Endothelial cell of umbilical vein (primary cell): ENCODE measurements at regions not wholly inside any gene's neighbourhood (a gene's known extent, or its start where the extent isn't known, plus 50 kb on each side); places are given as distances from the start of the nearest gene placed in this dataset.
A peak's percentile ranks its signal among the peaks of the same experiment; 100 is the strongest.

Experiments
- BruUV-seq: library from RNA; stranded (reverse); fragments of 400-500 nt; replicated peaks from 2 replicates; lab custom pipeline; 2021; lab: Mats Ljungman, UMichigan
- CTCF ChIA-PET: fragments of 300-600, 350-600 bp; sonication (Branson Sonifier 250); formaldehyde crosslinking; loops from one replicate; lab custom pipeline; 2021; ENCODE audit warnings: antibody characterized with exemption, inconsistent platforms; lab: Charles Lee
- POLR2A ChIA-PET: fragments of 300-600, 350-600 bp; sonication (Branson Sonifier 250); formaldehyde crosslinking; loops from one replicate; lab custom pipeline; 2021; ENCODE audit warnings: antibody characterized with exemption, inconsistent platforms; lab: Charles Lee
- DNase-seq: peaks from one replicate; pipeline ENCODE4 v3.0.0-alpha.2; 2011; ENCODE audit warnings: low read depth, low spot score
- FAIRE-seq: peaks from 2 replicates; lab custom pipeline; 2011; peaks lifted over from hg19 to GRCh38; lab: Jason Lieb, UNC
- H2AFZ ChIP-seq: 2 replicates; pipeline ENCODE4 v1.6.0; 2012; ENCODE audit warnings: low read depth, low read length, control low read depth, inconsistent platforms
- H3K27ac ChIP-seq: 2 replicates; pipeline ENCODE4 v1.5.1; 2011; ENCODE audit warnings: low read depth, mild to moderate bottlenecking, control low read depth, low read length, moderate library complexity; ENCODE audit not compliant: insufficient read depth
- H3K27me3 ChIP-seq, 2 experiments: 2 replicates each; pipeline versions ENCODE4 v1.6.0 to v1.6.1; 2011; ENCODE audit warnings: low read length in 2 of 2, mixed read lengths in 1 of 2; ENCODE audit not compliant: control insufficient read depth in 2 of 2, insufficient read depth in 2 of 2
- H3K36me3 ChIP-seq, 2 experiments: 2 replicates in 1 of 2; 3 replicates in 1 of 2; pipeline ENCODE4 v1.5.1; 2011; ENCODE audit warnings: low read length in 2 of 2, mild to moderate bottlenecking in 1 of 2, moderate library complexity in 1 of 2; ENCODE audit not compliant: control insufficient read depth in 2 of 2, insufficient read depth in 2 of 2; ENCODE audit errors: extremely low read depth in 1 of 2
- H3K4me1 ChIP-seq: 3 replicates; pipeline ENCODE4 v1.5.1; 2011; ENCODE audit warnings: mild to moderate bottlenecking, low read length; ENCODE audit not compliant: control insufficient read depth, insufficient read depth; ENCODE audit errors: extremely low read depth
- H3K4me2 ChIP-seq: 2 replicates; pipeline ENCODE4 v1.6.1; 2011; ENCODE audit warnings: low read length, control low read depth, mixed read lengths; ENCODE audit not compliant: insufficient read depth
- H3K4me3 ChIP-seq, 3 experiments: fragments of 200-600 bp in 1 of 3; sonication (generic), shearing (Covaris generic) in 1 of 3; replicated peaks in 1 of 3; 2 replicates each; pipeline ENCODE4 v1.5.1; 2011 to 2016; ENCODE audit warnings: control low read depth in 3 of 3, low read length in 3 of 3, mild to moderate bottlenecking in 2 of 3, inconsistent platforms in 1 of 3, low read depth in 1 of 3, moderate library complexity in 1 of 3; ENCODE audit not compliant: insufficient read depth in 1 of 3
- H3K79me2 ChIP-seq: 2 replicates; pipeline ENCODE4 v1.6.0; 2012; ENCODE audit warnings: low read length, inconsistent platforms; ENCODE audit not compliant: control insufficient read depth, insufficient read depth
- H3K9ac ChIP-seq: replicated peaks from 2 replicates; pipeline ENCODE3; 2011; ENCODE audit warnings: low read length, control low read depth; ENCODE audit not compliant: insufficient read depth; ENCODE audit errors: extremely low read depth
- H3K9me1 ChIP-seq: replicated peaks from 3 replicates; pipeline ENCODE4 v1.6.0; 2011; ENCODE audit warnings: mild to moderate bottlenecking, low read length; ENCODE audit not compliant: control insufficient read depth, insufficient read depth; ENCODE audit errors: extremely low read depth
- H3K9me3 ChIP-seq: replicated peaks from 2 replicates; pipeline ENCODE4 v1.5.1; 2012; ENCODE audit warnings: low read length, inconsistent platforms; ENCODE audit not compliant: control insufficient read depth, insufficient read depth
- H4K20me1 ChIP-seq: replicated peaks from 2 replicates; pipeline ENCODE3; 2011; ENCODE audit warnings: mild to moderate bottlenecking, low read length; ENCODE audit not compliant: control insufficient read depth, insufficient read depth; ENCODE audit errors: extremely low read depth
- CTCF ChIP-seq, 2 donors: IDR thresholded peaks; 1 replicate in 1 of 2; 2 replicates in 1 of 2; pipeline ENCODE4 v1.5.1; 2011; ENCODE audit warnings: low read length in 2 of 2, mild to moderate bottlenecking in 2 of 2, moderate library complexity in 2 of 2, control low read depth in 1 of 2, inconsistent platforms in 1 of 2, low read depth in 1 of 2; ENCODE audit not compliant: insufficient read depth in 1 of 2; ENCODE audit errors: extremely low read depth in 1 of 2
- EZH2 ChIP-seq: IDR thresholded peaks from 2 replicates; pipeline ENCODE4 v1.6.1; 2012; ENCODE audit warnings: borderline replicate concordance, low read depth, mild to moderate bottlenecking, moderate library complexity, low read length, inconsistent platforms; ENCODE audit not compliant: severe bottlenecking
- FOS ChIP-seq: IDR thresholded peaks from 2 replicates; pipeline ENCODE4 v1.6.1; 2011; ENCODE audit warnings: mild to moderate bottlenecking, low read length, moderate library complexity, borderline replicate concordance; ENCODE audit not compliant: insufficient read depth
- GATA2 ChIP-seq: IDR thresholded peaks from 2 replicates; pipeline ENCODE4 v1.7.0; 2011; ENCODE audit warnings: low read depth, mild to moderate bottlenecking, moderate library complexity, mixed read lengths, low read length; ENCODE audit not compliant: insufficient read length, insufficient read depth
- JUN ChIP-seq: IDR thresholded peaks from 2 replicates; pipeline ENCODE4 v1.6.1; 2011; ENCODE audit warnings: borderline replicate concordance, low read depth; ENCODE audit not compliant: insufficient read length, insufficient read depth
- MAX ChIP-seq: IDR thresholded peaks from 2 replicates; pipeline ENCODE4 v1.6.1; 2011; ENCODE audit not compliant: insufficient read depth, insufficient read length
- MYC ChIP-seq: IDR thresholded peaks from one replicate; pipeline ENCODE4 v1.6.1; 2011; ENCODE audit warnings: mild to moderate bottlenecking, low read depth, low read length
- POLR2A ChIP-seq: IDR thresholded peaks from 2 replicates; pipeline ENCODE4 v1.6.1; 2012; ENCODE audit warnings: low read depth, mild to moderate bottlenecking, control low read depth, low read length
- POLR2AphosphoS5 ChIP-seq: IDR thresholded peaks from 2 replicates; pipeline ENCODE4 v1.6.1; 2012; ENCODE audit warnings: low read depth, mild to moderate bottlenecking, control low read depth, low read length, moderate library complexity; ENCODE audit not compliant: insufficient read depth
- dilution Hi-C: fragments of 300-500 bp; cut with MboI; formaldehyde crosslinking; loops from one replicate; pipeline ENCODE4 v1.15.0; 2019; ENCODE audit warnings: low sequenced_read_pairs; ENCODE audit not compliant: extremely low pct_ligation_motif_present
- intact Hi-C: fragments of 100-400 bp; cut with micrococcal nuclease; formaldehyde crosslinking; loops from one replicate; pipeline ENCODE4 v1.10.0; 2022

GRCh38 chr16:63289834-63290460 is 1253.7 kb upstream of the CDH8 start:
- H3K9me3 ChIP-seq, result no peaks in the 10 kb centered on the region
- H3K4me2 ChIP-seq, result no peak overlapping the region
- H3K27ac ChIP-seq, result no peak overlapping the region
- H2AFZ ChIP-seq, result no peak overlapping the region
- DNase-seq (peak; percentile 1), FAIRE-seq (peak; percentile 24)
- H3K36me3 ChIP-seq, result no peaks in the 10 kb centered on the region
- intact Hi-C loops (no loop called here), dilution Hi-C loops (no loop called here)
- no TSS peak for BruUV-seq
- no peaks in the 10 kb centered on the region for H3K79me2 ChIP-seq
- no peaks in the 10 kb centered on the region for H3K4me1 ChIP-seq
- TF ChIP-seq CTCF (IDR thresholded peaks at IDR 0.05; ENCODE audit: extremely low read depth in 1 of 2, insufficient read depth in 1 of 2, low read depth in 1 of 2, low read length in 2 of 2) (peak; percentile 47 to 48), POLR2A (no peak)
- ChIA-PET CTCF (interaction anchor here (1.0 kb wide), 1 partner anchor 14 kb away, joined by 4 read pairs; no protein-coding TSS in a partner anchor), POLR2A (no interaction called here)
- H3K27me3 ChIP-seq, result no peaks in the 10 kb centered on the region
- H3K4me3 ChIP-seq, result no peak overlapping the region
- H4K20me1 ChIP-seq, result no peaks in the 10 kb centered on the region
- no peaks in the 10 kb centered on the region for H3K9me1 ChIP-seq
- H3K9ac ChIP-seq, result no peak overlapping the region

DNA sequence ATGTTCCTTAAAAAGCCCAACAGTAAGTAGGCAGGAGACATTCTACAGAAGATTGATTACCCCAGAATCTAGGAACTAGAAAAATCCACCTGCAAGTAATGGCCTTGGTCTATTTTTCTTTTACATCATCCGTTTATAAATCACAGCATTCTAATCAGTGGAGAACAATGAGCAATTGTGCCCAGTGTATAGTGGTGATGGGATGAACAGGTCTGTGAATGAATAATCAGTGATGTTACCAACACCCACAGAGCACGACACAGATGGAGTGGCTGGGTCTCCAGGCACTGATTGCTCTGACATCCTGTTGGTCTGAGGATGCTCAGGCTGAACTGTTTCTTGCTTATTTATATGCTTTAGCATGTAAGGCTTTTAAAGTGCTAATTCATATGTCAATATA is 1251.2 kb upstream of the CDH8 start:
- H2AFZ ChIP-seq, result no peak overlapping the region
- H3K9ac ChIP-seq, result no peak overlapping the region
- DNase-seq (no peak), FAIRE-seq (no peak)
- H3K9me3 ChIP-seq, result no peaks in the 10 kb centered on the region
- intact Hi-C loops (no loop called here), dilution Hi-C loops (no loop called here)
- H3K4me1 ChIP-seq, result no peaks in the 10 kb centered on the region
- POLR2A ChIA-PET, result no interaction called here
- H3K36me3 ChIP-seq, result no peaks in the 10 kb centered on the region
- no peak overlapping the region for H3K27ac ChIP-seq
- CTCF ChIA-PET, result no interaction called here
- no peaks in the 10 kb centered on the region for H4K20me1 ChIP-seq
- no peaks in the 10 kb centered on the region for H3K27me3 ChIP-seq
- H3K79me2 ChIP-seq, result no peaks in the 10 kb centered on the region
- H3K4me3 ChIP-seq, result no peak overlapping the region
- H3K9me1 ChIP-seq, result no peaks in the 10 kb centered on the region
- no peak for TF ChIP-seq EZH2
- no peak for TF ChIP-seq POLR2A
- TF ChIP-seq MAX, result no peak
- TF ChIP-seq JUN, result no peak
- TF ChIP-seq POLR2AphosphoS5, result no peak
- no peak for TF ChIP-seq CTCF (IDR thresholded peaks at IDR 0.05; ENCODE audit: extremely low read depth in 1 of 2, insufficient read depth in 1 of 2, low read depth in 1 of 2, low read length in 2 of 2)
- no peak for TF ChIP-seq FOS
- TF ChIP-seq MYC, result no peak
- TF ChIP-seq GATA2, result no peak
- BruUV-seq, result no TSS peak
- H3K4me2 ChIP-seq, result no peak overlapping the region
